ENCODE measurements at regions not wholly inside any gene's neighbourhood (a gene's known extent, or its start where the extent isn't known, plus 50 kb on each side); places are given as distances from the start of the nearest gene placed in this dataset.

- TF ChIP-seq GABPA (IDR thresholded peaks at IDR 0.05; ENCODE audit: borderline replicate concordance, insufficient read depth, low read length), result no peak
- no peak for TF ChIP-seq POLR2A (IDR thresholded peaks at IDR 0.05; ENCODE audit: control extremely low read depth in 1 of 2, low read depth in 2 of 2, low read length in 2 of 2)
- no peak for TF ChIP-seq SIX5 (IDR thresholded peaks at IDR 0.05; ENCODE audit: low read depth, low read length)
- no peak for TF ChIP-seq CEBPB (IDR thresholded peaks at IDR 0.05; ENCODE audit: low read depth, low read length)
- TF ChIP-seq JUN (IDR thresholded peaks at IDR 0.05; ENCODE audit: low read depth, low read length), result no peak
- TF ChIP-seq NANOG (IDR thresholded peaks at IDR 0.05; ENCODE audit: insufficient read depth, low read depth, low read length, poor library complexity, severe bottlenecking), result no peak
- no peak for TF ChIP-seq ZNF274 (IDR thresholded peaks at IDR 0.05; ENCODE audit: borderline replicate concordance, extremely low read depth, low read length)
- TF ChIP-seq KDM4A (IDR thresholded peaks at IDR 0.05; ENCODE audit: low read depth, low read length, severe bottlenecking), result no peak
- TF ChIP-seq JUND (IDR thresholded peaks at IDR 0.05; ENCODE audit: low read length), result no peak
- TF ChIP-seq YY1 (IDR thresholded peaks at IDR 0.05; ENCODE audit: low read depth, low read length), result no peak
- no peak for TF ChIP-seq CTBP2 (IDR thresholded peaks at IDR 0.05; ENCODE audit: borderline replicate concordance, insufficient read depth, insufficient read length, low read length)
- TF ChIP-seq BACH1 (IDR thresholded peaks at IDR 0.05; ENCODE audit: low read length), result no peak
Measured at GRCh38 chr1:200316148-200316803, 93.6 kb downstream of the ZNF281 start (continued).

Data from H1 (cell line).